AG04450 (cell line): ENCODE measurements at regions not wholly inside any gene's neighbourhood (a gene's known extent, or its start where the extent isn't known, plus 50 kb on each side); places are given as distances from the start of the nearest gene placed in this dataset.

Experiments used
- CTCF ChIA-PET: fragments of 300-600, 350-600 bp; formaldehyde crosslinking; extraction: SDS; loops from one replicate; lab custom pipeline; 2022; ENCODE audit warnings: antibody characterized with exemption, inconsistent platforms; lab: Charles Lee
- POLR2A ChIA-PET: fragments of 350-600 bp; formaldehyde crosslinking; extraction: SDS; loops from one replicate; lab custom pipeline; 2021; ENCODE audit warnings: antibody characterized with exemption, inconsistent platforms; lab: Yijun Ruan, JAX
- DNase-seq: peaks from one replicate; pipeline ENCODE4 v3.0.0-alpha.2; 2011; ENCODE audit warnings: low read depth, low spot score
- H3K27ac ChIP-seq: one replicate; pipeline ENCODE4 v1.5.1; 2012; ENCODE audit warnings: low read depth, low read length, control low read depth
- H3K27me3 ChIP-seq: one replicate; pipeline ENCODE4 v1.6.0; 2012; ENCODE audit warnings: low read length; ENCODE audit not compliant: control insufficient read depth, insufficient read depth
- H3K4me3 ChIP-seq: 2 replicates; pipeline ENCODE4 v1.5.1; 2011; ENCODE audit warnings: mild to moderate bottlenecking, low read depth, low read length, control low read depth
- H3K9me3 ChIP-seq: 2 replicates; pipeline ENCODE4 v1.5.1; 2012; ENCODE audit warnings: low read length; ENCODE audit not compliant: control insufficient read depth, insufficient read depth
- CTCF ChIP-seq: IDR thresholded peaks from 2 replicates; pipeline ENCODE4 v1.5.1; 2011; ENCODE audit warnings: low read depth, low read length, control low read depth, inconsistent platforms

GRCh38 chr3:124611520-124611919, 118.7 kb upstream of the UMPS start:
- DNase-seq: no peak
- POLR2A ChIA-PET: no interaction called here
- TF ChIP-seq CTCF: no peak
- CTCF ChIA-PET: interaction anchor here (0.8 kb wide), 1 partner anchor 77 kb away, joined by 3 read pairs; no protein-coding TSS in a partner anchor
- peaks cover 8% of the 10 kb centered on the region for H3K27me3 ChIP-seq
- H3K9me3 ChIP-seq: no peaks in the 10 kb centered on the region
- no peak overlapping the region for H3K4me3 ChIP-seq
- no peak overlapping the region for H3K27ac ChIP-seq

- no peak overlapping the region for H3K4me3 ChIP-seq
- no peaks in the 10 kb centered on the region for H3K9me3 ChIP-seq
- DNase-seq: no peak
- no peak overlapping the region for H3K27ac ChIP-seq
- peaks cover 7% of the 10 kb centered on the region for H3K27me3 ChIP-seq
- TF ChIP-seq CTCF: no peak
- ChIA-PET CTCF (interaction anchor here (0.8 to 1.1 kb wide), 2 partner anchors 51 to 57 kb away, joined by 3 read pairs; no protein-coding TSS in a partner anchor), POLR2A (no interaction called here)
Observed at GRCh38 chr3:124615896-124616543, 114.2 kb upstream of the UMPS start.

DNA sequence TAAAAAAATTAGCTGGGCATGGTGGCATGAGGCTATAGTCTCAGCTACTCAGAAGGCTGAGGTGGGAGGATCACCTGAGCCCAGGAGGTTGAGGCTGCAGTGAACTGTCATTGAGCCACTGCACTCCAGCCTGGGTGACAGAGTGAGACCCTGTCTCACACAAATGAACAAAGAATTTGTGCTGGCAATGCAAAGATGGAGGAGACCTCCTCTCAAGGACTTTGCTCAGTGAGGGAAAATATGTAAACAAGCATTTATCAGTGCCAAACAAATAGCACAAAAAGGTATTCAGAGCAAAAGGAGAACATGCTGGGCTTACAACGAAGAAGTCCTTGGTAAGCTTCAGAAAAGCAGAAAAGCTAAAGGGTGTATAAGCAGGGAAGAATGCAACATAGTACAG, 113.1 kb upstream of the UMPS start:
- no peak for DNase-seq
- POLR2A ChIA-PET: no interaction called here
- Histone ChIP-seq H3K4me3 (no peak overlapping the region), H3K9me3 (no peaks in the 10 kb centered on the region), H3K27me3 (peaks cover 7% of the 10 kb centered on the region), H3K27ac (no peak overlapping the region)
- TF ChIP-seq CTCF: no peak
- CTCF ChIA-PET: interaction anchor here (1.1 to 1.4 kb wide), 2 partner anchors 52 to 71 kb away, joined by 3 to 4 read pairs; no protein-coding TSS in a partner anchor

- H3K9me3 ChIP-seq: no peaks in the 10 kb centered on the region
- no peak overlapping the region for H3K4me3 ChIP-seq
- H3K27me3 ChIP-seq: peaks cover 2% of the 10 kb centered on the region
- H3K27ac ChIP-seq: no peak overlapping the region
- TF ChIP-seq CTCF: no peak
- CTCF ChIA-PET: no interaction called here
- no peak for DNase-seq
- POLR2A ChIA-PET: no interaction called here
Observed at GRCh38 chr3:124619887-124620599, 110.2 kb upstream of the UMPS start.

- peaks cover 3% of the 10 kb centered on the region for H3K27me3 ChIP-seq
- POLR2A ChIA-PET: no interaction called here
- no peak overlapping the region for H3K4me3 ChIP-seq
- CTCF ChIA-PET: no interaction called here
- no peak for TF ChIP-seq CTCF
- no peak overlapping the region for H3K27ac ChIP-seq
- no peaks in the 10 kb centered on the region for H3K9me3 ChIP-seq
- no peak for DNase-seq
Observed at GRCh38 chr3:124620600-124621063, 109.6 kb upstream of the UMPS start.
